HG03432 (cell line): ENCODE measurements at regions not wholly inside any gene's neighbourhood (a gene's known extent, or its start where the extent isn't known, plus 50 kb on each side); places are given as distances from the start of the nearest gene placed in this dataset.

ENCODE experiments used
- ATAC-seq: cut with Tn5 transposase; IDR thresholded peaks from one replicate; pipeline ENCODE4 v1.9.1; 2021; ENCODE audit warnings: mild to moderate bottlenecking, moderate library complexity; ENCODE audit not compliant: unreplicated experiment

- ATAC-seq = no peak
These were observed 253.0 kb upstream of the IRX2 start for GRCh38 chr5:3004361-3005080.

DNA sequence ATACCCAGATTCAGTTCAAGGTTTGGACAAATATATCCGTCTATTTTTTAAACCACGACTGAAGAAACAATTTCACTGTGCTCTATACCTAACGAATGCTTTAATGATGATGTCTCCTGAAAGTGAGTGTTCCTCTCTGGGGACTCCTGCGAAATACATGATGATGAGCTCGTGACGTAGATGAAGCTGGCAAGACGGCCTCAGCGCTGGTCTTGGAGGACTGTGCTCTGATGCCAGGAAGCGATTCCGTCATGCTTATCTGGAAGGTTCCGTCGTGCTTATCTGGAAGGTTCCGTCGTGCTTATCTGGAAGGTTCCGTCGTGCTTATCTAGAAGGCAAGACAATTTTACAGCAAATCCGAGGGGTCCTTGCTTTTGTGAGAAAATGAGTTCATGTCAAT is 250.8 kb upstream of the IRX2 start:
- no peak for ATAC-seq

DNA sequence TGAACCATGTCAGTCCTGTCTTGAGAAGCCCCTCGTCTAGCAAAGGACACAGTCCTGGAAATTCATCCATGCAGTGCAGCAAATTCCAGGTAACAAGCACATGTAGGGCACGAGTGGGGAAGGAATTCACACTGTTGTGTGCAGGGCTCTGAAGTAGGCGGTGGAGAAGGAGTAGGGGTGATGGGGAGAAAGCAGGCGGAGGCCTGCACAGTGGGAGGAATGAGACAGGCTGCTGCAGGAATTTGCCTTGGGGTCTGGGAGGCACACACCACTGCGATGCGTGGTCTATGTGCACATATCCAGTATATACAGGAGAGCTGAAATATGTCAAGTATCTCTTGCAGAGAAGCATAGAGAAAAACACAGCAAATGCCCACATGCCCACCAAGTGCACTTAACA is 249.2 kb upstream of the IRX2 start:
- ATAC-seq = no peak

DNA sequence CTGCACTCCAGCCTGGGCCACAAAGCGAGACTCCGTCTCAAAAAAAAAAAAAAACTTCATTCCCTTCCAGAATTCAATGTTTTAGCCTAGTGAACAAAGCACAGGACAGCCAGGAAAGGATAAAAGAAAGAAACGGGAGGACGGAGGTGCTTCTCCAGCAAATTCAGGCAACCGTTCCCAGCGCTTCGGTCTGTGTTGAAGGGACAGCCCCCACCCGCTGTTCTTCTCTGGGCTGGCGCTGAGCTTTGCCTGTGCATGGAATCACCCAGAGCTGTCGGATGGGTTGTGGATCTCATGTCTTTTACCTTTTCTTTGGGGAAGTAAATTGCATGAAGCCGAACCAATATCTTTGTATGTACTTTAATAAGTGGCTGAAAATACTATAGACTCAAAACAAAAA is 248.4 kb upstream of the IRX2 start:
- ATAC-seq = no peak

GRCh38 chr5:2998106-2998505 is 246.6 kb upstream of the IRX2 start:
- ATAC-seq = no peak

- no peak for ATAC-seq
These were observed 245.7 kb upstream of the IRX2 start for GRCh38 chr5:2997179-2997578.

GRCh38 chr5:2996687-2997086 is 245.2 kb upstream of the IRX2 start:
- no peak for ATAC-seq

DNA sequence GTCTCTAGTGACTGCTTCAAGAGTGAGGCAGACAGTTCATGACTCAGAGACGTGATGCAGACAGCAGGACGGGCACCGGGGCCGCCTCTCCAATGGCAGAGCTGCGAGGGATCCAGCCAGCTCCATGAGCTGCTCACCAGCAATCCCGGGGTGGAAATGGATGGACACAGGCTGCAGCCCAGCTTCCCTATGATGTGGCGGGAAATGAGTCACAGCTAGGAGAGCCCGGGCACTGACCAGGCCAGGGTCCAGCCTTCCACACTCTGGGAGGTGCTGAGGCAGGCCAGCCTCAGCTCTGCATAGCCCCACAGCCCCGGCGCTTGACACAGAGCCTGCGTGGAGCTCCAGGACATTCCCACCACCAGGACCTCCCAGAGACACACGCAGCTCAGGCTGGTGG is 244.8 kb upstream of the IRX2 start:
- ATAC-seq = no peak

DNA sequence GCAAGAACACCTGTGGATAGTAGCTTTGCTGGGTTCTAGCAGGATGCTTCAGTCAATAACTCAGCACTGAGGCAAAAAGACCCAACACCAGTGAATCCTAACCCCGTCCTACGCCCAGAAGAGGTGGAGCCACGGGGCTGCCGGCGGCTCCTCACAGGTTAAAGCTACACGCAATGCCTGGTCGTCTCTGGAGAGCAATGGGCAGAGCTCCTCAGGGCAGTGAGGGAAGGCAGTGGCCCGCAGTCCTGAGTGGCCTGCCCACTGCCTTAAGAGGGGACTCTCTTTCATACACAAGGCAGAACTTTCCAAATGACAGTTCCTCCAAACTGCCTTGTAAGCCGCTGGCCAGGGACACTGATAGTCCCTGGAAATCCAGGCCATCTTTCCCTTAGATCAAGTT is 244.2 kb upstream of the IRX2 start:
- ATAC-seq = no peak

- no peak for ATAC-seq
These were observed 243.6 kb upstream of the IRX2 start for GRCh38 chr5:2995035-2995434.

DNA sequence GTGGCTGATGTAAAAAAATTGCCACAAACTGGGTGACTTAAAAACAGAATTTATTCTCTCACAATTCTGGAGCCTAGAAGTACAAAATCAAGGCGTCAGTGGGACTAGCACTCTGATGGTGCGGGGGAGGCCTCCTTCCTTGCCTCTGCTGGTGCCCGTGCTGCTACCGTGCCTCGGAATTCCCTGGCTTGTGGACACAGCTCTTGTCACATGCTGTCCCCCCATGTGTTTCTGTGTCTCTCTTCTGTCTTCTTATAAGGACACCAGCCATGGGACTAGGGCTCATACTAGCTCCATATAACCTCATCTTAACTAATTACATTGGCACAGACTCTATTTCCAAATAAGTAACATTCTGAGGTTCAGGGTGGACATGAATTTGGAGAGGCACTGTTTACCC is 242.3 kb upstream of the IRX2 start:
- no peak for ATAC-seq

GRCh38 chr5:2993301-2993700 is 241.8 kb upstream of the IRX2 start:
- ATAC-seq = no peak

DNA sequence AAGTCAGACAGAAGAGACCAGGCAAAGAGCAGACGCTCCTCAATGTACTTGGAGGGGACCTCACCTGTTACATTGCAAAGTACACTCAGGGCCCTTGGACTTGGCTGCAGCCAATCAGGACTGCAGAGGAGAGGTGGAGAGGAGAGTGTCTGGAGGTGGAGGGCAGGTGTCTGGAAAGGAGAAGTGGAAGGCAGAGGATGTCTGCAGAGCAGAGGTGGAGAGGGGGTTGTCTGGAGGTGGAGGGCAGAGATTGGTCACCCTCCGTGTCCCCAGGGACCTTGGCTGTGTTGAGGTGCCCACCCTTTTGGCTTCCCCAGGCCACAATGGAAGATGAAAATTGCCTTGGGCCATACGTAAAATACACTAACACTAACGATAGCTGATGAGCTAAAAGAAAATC is 241.3 kb upstream of the IRX2 start:
- no peak for ATAC-seq

GRCh38 chr5:2991884-2992283 is 240.4 kb upstream of the IRX2 start:
- no peak for ATAC-seq

GRCh38 chr5:2989517-2989916 is 238.0 kb upstream of the IRX2 start:
- no peak for ATAC-seq

DNA sequence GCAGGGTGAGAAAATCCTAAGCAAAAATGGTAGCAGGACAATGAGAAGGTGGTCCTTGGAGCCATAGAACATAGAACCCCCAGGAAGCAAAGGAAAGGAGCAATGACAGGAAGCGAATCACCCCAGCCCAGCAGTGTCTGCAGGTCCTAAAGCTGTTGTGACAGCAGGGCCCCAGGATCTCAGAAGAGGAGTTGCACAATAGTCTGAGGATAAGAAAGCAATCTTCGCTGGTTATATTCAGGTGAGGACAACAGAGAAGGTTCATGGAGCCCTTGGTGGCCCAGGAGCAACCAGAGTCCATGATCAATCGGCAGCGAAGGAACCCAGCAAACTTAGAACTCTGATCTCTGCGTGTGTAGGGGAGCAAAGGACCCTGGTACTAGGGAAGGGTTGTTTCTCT is 234.8 kb upstream of the IRX2 start:
- ATAC-seq = no peak

DNA sequence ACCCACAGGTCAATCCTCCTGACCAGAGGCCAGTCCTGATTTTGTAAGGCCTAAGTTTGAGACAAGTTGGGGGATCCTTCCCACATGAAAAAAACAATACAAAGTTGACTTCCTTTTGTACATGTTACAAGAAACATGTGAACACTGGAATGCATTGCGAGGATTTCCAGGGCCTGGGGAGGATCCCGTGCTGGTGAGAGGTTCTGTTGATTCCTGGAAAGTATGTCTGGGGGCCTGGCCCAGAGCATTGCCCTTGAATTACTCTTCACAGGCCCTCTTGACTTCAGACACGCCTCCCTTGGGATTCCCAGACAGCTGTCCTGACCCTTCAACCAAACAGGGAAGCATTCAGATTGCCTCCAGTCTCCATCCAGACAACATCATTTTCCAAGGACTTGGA is 234.2 kb upstream of the IRX2 start:
- ATAC-seq = no peak

DNA sequence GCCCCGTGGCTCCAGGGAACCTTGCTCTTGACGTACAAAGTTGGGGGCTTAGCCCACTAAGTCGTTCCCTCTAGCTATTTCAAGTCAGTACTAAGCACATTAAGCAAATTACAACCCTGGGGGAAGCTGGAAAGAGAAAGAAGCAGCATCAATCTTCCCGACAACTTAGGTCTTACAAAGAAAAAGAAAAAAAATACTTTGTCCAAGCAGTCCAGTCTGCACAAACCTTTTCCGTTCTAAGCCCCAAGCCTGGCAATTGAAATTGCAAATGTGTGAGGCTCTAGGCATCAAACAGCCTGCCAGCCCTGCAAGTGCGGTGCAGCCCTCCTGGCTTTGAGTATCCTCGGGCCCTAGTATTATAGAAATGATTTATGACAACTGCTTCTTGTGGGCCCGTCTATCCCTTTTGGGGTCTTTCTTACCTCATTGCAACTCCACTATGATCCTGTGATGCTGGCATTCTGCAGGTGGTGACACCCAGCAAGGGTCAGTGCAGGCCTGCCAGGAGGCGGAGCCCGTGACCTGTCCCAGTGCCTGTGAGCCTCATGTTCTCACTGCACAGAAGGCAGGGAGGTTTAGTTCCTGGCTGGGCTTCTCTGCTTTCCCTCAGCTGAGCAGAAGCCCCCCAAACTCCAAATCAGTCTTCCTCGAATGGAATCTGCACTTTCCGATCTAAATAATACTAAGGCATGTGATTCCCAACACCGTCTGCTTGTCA is 232.3 kb upstream of the IRX2 start:
- ATAC-seq = no peak

GRCh38 chr5:2981652-2982051 is 230.2 kb upstream of the IRX2 start:
- ATAC-seq = no peak

- ATAC-seq = no peak
These were observed 229.6 kb upstream of the IRX2 start for GRCh38 chr5:2981035-2981434.

DNA sequence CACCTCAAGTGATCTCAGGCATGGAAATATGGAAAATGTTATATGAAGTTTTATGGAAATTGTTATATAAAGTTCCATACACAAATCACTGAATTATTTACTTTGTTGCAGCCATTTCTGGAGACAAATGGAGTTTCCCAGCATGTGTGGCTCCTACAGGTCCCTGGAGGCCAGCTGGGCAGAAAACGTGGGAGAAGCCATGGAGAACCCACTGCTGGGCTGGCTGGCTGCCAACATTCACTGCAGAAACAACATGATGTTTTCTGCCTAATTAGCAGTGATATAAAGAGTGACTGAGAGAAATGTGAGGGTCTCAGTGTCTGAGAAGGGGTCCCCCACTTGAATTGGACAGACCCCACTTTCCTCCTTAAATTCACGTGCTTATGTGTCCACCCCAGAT is 208.8 kb upstream of the IRX2 start:
- ATAC-seq = no peak

DNA sequence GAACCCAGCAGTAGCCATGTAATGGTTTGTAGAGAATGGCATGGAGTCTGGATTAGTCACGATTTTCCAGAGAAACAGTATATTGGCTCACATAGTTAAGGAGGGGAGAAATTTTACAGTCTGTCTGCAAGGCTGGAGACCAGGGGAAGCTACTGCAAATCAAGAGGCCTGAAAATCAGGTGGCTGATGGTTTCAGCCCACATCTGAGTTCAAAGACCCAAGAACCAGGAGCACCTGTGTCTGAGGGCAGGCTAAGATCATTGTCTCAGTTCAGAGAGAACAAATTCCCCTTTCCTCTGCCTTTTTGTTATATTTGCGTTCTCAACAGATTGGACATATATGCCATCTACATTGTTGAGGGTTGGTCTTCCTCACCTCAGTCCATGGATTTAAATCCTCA is 207.5 kb upstream of the IRX2 start:
- no peak for ATAC-seq

- ATAC-seq = no peak
These were observed 197.4 kb upstream of the IRX2 start for GRCh38 chr5:2948875-2949274.
